Nephron (organoid): ENCODE measurements at regions not wholly inside any gene's neighbourhood (a gene's known extent, or its start where the extent isn't known, plus 50 kb on each side); places are given as distances from the start of the nearest gene placed in this dataset.

ENCODE experiments used
- H3K27ac Mint-ChIP-seq, 3 experiments: 2 replicates each; pipeline ENCODE4 v1.8.0; 2020; ENCODE audit warnings: mixed read lengths in 3 of 3, mild to moderate bottlenecking in 2 of 3, moderate library complexity in 1 of 3
- H3K27me3 Mint-ChIP-seq: 2 replicates; pipeline ENCODE4 v1.8.0; 2021; ENCODE audit warnings: low read depth, mild to moderate bottlenecking, moderate library complexity, mixed read lengths
- H3K36me3 Mint-ChIP-seq: 2 replicates; pipeline ENCODE4 v1.8.0; 2020; ENCODE audit warnings: low read depth, mixed read lengths
- H3K4me1 Mint-ChIP-seq: 2 replicates; pipeline ENCODE4 v1.8.0; 2020; ENCODE audit warnings: mixed read lengths
- H3K4me3 Mint-ChIP-seq, 3 experiments: 2 replicates each; pipeline ENCODE4 v1.8.0; 2020; ENCODE audit warnings: mild to moderate bottlenecking in 3 of 3, mixed read lengths in 3 of 3, moderate library complexity in 2 of 3
- H3K9me3 Mint-ChIP-seq: 2 replicates; pipeline ENCODE4 v1.8.0; 2020; ENCODE audit warnings: mixed read lengths
- TF ChIP-seq, protein P1 (sequence below), 3 experiments: fragments of 200-600 bp; sonication (generic); IDR thresholded peaks; one replicate each; pipeline ENCODE4 v1.5.0; 2021; ENCODE audit warnings: antibody characterized with exemption in 3 of 3; ENCODE audit not compliant: unreplicated experiment in 3 of 3

DNA sequence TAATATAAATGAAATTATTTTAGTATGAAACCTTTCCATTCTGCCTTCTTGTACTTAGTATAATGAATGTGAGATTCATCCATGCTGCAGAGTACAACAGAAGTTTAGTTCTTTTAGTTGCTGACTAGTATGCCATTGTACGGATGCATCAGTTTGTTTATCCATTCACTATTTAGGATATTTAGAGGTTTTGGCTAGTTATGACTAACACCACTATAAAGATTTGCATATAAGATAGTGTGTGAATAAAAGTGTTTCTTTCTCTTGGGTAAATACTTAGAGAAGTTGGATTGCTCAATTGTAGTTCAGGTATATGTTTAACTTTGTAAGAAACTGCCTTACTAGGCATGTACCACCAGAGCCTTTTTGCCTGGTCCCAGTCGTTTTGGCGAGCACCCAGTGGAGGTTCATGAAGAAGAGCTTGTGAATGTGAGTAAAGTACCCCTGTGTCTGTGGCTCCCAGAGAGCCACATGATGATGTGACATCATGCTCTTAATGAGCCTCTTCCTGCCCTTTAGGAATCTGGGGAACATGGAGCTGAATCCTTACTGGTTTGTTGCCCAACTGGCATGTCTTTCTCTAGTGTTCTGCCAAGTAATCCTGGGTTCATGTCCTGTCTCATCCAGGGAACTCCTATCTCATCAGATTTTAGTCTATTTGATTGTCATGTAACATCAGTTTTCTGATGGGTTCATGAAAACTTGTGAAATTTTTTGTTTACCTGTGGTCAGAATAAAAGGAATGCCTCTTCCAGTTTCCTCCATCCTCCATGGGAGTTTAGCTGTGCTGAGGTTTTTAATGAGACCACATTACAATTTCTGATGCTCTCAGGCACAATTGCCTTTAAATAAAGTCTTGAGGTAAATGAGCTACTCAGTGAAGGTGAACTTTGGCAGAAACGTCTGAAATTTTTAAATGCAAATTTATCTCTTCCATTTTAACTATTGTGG is 234.8 kb downstream of the CASP12 start:
- Mint-ChIP-seq H3K36me3 (peaks cover 4% of the 10 kb centered on the region), H3K9me3 (no peaks in the 10 kb centered on the region), H3K4me3 (no peak overlapping the region), H3K4me1 (no peaks in the 10 kb centered on the region), H3K27ac (no peak overlapping the region), H3K27me3 (no peaks in the 10 kb centered on the region)
- TF ChIP-seq, protein P1, sequence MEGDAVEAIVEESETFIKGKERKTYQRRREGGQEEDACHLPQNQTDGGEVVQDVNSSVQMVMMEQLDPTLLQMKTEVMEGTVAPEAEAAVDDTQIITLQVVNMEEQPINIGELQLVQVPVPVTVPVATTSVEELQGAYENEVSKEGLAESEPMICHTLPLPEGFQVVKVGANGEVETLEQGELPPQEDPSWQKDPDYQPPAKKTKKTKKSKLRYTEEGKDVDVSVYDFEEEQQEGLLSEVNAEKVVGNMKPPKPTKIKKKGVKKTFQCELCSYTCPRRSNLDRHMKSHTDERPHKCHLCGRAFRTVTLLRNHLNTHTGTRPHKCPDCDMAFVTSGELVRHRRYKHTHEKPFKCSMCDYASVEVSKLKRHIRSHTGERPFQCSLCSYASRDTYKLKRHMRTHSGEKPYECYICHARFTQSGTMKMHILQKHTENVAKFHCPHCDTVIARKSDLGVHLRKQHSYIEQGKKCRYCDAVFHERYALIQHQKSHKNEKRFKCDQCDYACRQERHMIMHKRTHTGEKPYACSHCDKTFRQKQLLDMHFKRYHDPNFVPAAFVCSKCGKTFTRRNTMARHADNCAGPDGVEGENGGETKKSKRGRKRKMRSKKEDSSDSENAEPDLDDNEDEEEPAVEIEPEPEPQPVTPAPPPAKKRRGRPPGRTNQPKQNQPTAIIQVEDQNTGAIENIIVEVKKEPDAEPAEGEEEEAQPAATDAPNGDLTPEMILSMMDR (IDR thresholded peaks at IDR 0.05; ENCODE audit: unreplicated experiment in 3 of 3): no peak

DNA sequence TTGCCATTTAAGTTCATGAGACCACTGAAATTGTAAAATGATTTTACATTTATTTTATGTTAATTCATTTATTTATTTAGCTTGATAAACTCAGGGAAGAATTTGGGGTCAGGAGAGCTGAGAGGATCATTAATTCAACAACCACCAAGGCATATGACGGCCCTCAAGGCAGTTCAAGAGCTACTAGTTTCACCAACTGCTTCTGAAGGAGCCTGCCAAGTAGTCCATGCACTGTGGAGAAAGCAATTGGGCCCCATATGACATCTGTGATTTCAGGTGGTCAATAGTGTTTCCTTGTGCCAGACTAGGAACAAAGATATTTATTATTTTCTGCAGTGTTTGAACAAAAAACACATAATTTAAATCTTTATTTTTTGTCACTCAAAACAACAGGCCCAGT is 236.4 kb downstream of the CASP12 start:
- TF ChIP-seq, protein P1 (IDR thresholded peaks at IDR 0.05; ENCODE audit: unreplicated experiment in 3 of 3): no peak
- Mint-ChIP-seq H3K27ac (no peak overlapping the region), H3K27me3 (no peaks in the 10 kb centered on the region)

DNA sequence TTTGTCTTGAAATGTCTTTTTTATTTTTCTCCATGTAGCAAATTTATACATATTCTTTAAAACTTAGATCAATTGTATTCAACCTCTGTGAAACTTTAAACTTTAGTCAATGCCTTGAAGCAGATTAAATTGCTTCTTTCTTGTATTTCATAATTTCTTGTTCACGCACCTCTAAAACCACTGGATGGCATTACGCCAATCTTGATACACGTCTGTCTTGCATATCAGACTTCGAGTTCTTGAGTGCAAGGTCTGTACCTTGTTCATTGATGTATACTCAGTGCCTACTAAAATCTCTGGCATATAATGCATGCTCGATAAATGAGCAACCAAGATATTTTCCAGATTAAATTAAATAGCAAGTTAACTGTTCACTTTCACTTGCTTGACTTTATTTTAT is 236.8 kb downstream of the CASP12 start:
- Mint-ChIP-seq H3K27me3 (no peaks in the 10 kb centered on the region), H3K27ac (no peak overlapping the region), H3K4me3 (no peak overlapping the region), H3K4me1 (no peaks in the 10 kb centered on the region), H3K36me3 (peaks cover 4% of the 10 kb centered on the region), H3K9me3 (no peaks in the 10 kb centered on the region)
- TF ChIP-seq, protein P1 (IDR thresholded peaks at IDR 0.05; ENCODE audit: unreplicated experiment in 3 of 3): no peak

More for the DNA sequence above, 236.4 kb downstream of the CASP12 start:
- Mint-ChIP-seq H3K4me3 (no peak overlapping the region), H3K4me1 (no peaks in the 10 kb centered on the region), H3K36me3 (peaks cover 4% of the 10 kb centered on the region), H3K9me3 (no peaks in the 10 kb centered on the region)

DNA sequence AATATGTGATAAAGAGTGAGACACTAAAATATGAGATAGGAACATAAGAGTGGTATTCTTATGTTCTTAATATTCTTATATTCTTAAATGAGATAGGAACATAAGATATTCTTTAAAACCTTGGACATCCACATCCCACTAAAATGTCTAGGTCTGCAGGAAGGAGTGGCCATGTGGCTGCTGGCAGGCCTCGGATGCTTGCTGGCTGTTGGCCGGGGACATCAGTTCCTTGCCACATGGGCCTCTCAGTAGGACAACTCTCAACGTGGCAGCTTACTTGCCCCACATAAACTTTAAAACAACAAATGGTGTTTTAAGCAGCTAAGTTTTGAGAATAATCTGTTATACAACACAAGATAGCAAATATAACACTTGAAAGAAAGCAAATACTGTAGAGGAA is 240.1 kb downstream of the CASP12 start:
- no peaks in the 10 kb centered on the region for H3K27me3 Mint-ChIP-seq
- TF ChIP-seq, protein P1 (IDR thresholded peaks at IDR 0.05; ENCODE audit: unreplicated experiment in 3 of 3): no peak
- peaks cover 1% of the 10 kb centered on the region for H3K4me1 Mint-ChIP-seq
- H3K9me3 Mint-ChIP-seq: no peaks in the 10 kb centered on the region
- no peak overlapping the region for H3K4me3 Mint-ChIP-seq
- no peak overlapping the region for H3K27ac Mint-ChIP-seq
- peaks cover 4% of the 10 kb centered on the region for H3K36me3 Mint-ChIP-seq

DNA sequence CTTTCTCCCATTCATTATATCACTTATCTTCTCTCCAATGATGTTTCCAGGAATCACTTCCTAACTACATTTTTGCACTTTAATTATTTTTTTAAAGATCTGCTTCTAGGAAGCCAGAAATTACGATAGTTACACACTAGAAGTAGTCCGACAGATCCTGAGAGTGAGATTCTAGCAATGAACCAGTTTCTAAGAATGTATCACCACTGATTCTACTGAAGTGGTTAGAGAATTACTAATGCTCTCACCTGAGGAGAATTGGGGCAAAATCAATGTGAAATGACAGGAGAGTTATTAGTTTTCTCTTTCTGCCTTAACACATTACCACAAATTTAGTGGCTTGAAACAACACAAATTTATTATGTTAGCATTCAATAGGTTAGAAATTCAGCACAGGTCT is 241.2 kb downstream of the CASP12 start:
- H3K4me1 Mint-ChIP-seq: peaks cover 5% of the 10 kb centered on the region
- H3K36me3 Mint-ChIP-seq: peaks cover 4% of the 10 kb centered on the region
- TF ChIP-seq, protein P1 (IDR thresholded peaks at IDR 0.05; ENCODE audit: unreplicated experiment in 3 of 3): no peak
- H3K27me3 Mint-ChIP-seq: no peaks in the 10 kb centered on the region
- no peak overlapping the region for H3K4me3 Mint-ChIP-seq
- no peaks in the 10 kb centered on the region for H3K9me3 Mint-ChIP-seq
- no peak overlapping the region for H3K27ac Mint-ChIP-seq

DNA sequence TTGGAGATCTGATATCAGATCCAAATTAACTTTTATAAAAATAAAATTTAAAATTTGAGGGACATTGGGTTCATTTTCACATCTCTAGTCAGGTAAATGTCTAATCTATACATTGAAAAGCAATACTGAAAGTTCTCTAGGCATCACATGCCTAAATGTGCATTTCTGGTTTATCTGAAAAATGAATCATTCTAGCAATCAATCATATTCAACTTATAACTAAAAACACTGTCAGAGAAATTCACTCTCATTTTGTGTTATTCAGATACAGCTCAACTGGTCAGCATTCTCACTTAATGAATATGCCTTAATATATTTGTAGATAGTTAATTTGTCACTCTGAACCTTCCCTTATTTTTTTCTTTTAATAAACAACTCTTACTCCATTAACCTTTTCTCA is 243.2 kb downstream of the CASP12 start:
- H3K4me3 Mint-ChIP-seq: no peak overlapping the region
- TF ChIP-seq, protein P1 (IDR thresholded peaks at IDR 0.05; ENCODE audit: unreplicated experiment in 3 of 3): no peak
- H3K9me3 Mint-ChIP-seq: peaks cover 4% of the 10 kb centered on the region
- H3K27ac Mint-ChIP-seq: no peak overlapping the region
- no peaks in the 10 kb centered on the region for H3K27me3 Mint-ChIP-seq
- H3K4me1 Mint-ChIP-seq: peaks cover 5% of the 10 kb centered on the region
- peaks cover 4% of the 10 kb centered on the region for H3K36me3 Mint-ChIP-seq
